LNCAP (cell line): ENCODE measurements at regions not wholly inside any gene's neighbourhood (a gene's known extent, or its start where the extent isn't known, plus 50 kb on each side); places are given as distances from the start of the nearest gene placed in this dataset.
A peak's percentile ranks its signal among the peaks of the same experiment; 100 is the strongest.

ENCODE experiments used
- TF ChIP-seq, protein P1 (sequence below): fragments of 450-650 bp; IDR thresholded peaks from 2 replicates; pipeline ENCODE4 v1.5.1; 2017; ENCODE audit warnings: mild to moderate bottlenecking

DNA sequence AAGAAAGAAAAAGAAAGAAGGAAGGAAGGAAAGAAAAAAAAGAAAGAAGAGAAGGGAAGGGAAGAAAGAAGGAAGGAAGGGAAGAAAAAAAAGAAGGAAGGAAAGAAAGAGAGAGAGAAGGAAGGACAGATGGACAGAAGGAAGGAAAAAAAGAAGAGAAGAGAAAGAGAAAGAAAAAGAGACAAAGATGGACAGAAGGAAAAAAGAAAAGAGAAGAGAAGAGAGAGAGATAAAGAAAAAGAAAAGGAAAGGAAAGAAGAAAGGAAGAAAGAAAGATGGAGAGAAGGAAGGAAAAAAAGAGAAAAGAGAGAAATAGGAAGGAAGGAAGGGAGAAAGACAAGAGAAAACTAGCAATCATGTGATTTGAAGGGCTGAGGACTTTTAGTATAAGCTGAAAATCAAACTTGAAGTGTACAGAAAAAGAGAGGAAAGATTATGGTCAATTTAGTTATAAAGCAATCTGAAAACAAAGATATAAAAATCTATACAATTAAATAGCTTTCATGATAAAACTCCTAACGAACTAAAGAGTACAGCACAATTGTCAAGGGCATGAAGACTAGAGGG is 115.3 kb downstream of the LTN1 start:
- TF ChIP-seq, protein P1, sequence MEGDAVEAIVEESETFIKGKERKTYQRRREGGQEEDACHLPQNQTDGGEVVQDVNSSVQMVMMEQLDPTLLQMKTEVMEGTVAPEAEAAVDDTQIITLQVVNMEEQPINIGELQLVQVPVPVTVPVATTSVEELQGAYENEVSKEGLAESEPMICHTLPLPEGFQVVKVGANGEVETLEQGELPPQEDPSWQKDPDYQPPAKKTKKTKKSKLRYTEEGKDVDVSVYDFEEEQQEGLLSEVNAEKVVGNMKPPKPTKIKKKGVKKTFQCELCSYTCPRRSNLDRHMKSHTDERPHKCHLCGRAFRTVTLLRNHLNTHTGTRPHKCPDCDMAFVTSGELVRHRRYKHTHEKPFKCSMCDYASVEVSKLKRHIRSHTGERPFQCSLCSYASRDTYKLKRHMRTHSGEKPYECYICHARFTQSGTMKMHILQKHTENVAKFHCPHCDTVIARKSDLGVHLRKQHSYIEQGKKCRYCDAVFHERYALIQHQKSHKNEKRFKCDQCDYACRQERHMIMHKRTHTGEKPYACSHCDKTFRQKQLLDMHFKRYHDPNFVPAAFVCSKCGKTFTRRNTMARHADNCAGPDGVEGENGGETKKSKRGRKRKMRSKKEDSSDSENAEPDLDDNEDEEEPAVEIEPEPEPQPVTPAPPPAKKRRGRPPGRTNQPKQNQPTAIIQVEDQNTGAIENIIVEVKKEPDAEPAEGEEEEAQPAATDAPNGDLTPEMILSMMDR, result no peak

DNA sequence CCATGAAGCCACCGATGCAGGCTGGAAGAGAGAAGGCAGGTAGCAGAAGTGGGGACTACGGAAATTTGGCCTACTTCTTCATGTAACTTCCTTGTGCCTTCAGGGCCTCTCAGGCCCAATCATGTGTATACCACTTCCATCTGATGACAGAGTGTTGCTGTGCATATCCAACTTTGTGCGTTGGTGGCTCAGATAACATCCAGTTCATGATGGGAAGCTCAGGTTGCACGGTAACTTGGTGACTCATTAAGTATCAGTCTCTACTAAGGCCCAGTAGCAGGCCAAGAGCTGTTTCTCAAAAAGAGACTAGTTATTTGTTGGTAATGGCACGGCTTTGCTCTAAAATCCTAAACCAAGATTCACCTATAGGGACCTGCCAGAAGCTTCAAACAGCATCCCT is 117.6 kb downstream of the LTN1 start:
- TF ChIP-seq, protein P1, result no peak

GRCh38 chr21:28872218-28872617 is 120.5 kb downstream of the LTN1 start:
- TF ChIP-seq, protein P1, result no peak

DNA sequence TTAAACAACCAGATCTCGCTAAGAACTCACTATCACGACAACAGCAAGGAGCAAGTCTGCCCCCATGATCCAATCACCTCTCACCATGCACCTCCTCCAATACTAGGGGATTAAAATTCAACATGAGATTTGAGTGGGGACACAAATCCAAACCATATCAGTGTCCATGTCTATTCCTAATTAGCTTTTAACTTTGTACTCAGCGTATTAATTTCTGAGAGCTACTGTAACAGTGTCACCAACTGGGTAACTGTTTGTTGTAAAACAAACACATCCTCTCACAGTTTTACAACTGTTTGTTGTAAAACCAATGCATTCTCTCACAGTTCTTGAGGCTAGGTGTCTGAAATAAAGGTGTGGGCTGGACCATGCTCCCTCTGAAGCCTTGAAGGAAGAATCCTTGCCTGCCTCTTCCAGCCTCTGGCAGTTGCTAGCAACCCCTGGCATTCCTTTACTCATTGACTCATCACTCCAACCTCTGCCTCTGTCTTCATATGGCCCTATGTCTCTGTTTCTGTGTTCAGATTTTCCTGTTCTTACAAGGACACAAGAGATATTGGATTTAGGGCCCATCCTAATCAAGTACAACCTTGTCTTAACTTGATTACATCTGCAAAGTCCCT is 121.2 kb downstream of the LTN1 start:
- TF ChIP-seq, protein P1, result peak; percentile 25; the same call in 1 of the 2 replicates

DNA sequence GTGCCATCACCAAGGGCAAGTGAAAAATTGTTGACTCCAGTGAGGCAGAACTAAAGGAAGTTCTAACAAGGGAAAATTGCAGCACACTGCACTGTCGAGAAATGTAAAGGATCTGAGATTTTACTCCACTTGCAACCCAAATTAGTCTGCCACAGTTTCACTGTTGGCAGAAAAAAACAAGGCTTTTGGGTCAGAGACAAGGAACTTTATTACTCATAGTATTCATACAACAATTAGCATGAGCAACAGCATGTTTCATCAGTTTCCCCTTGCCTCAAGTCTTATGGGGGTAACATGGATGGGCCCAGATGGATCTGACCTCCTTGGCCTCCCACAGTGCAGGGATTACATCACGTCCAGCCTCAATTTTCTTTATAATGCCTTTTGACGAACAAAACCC is 125.3 kb downstream of the LTN1 start:
- TF ChIP-seq, protein P1, result no peak

GRCh38 chr21:28865488-28866186 is 127.0 kb downstream of the LTN1 start:
- TF ChIP-seq, protein P1, result no peak

- TF ChIP-seq, protein P1, result no peak
These were observed 134.3 kb downstream of the LTN1 start for GRCh38 chr21:28858424-28858823.
